ENCODE measurements at regions not wholly inside any gene's neighbourhood (a gene's known extent, or its start where the extent isn't known, plus 50 kb on each side); places are given as distances from the start of the nearest gene placed in this dataset.
A peak's percentile ranks its signal among the peaks of the same experiment; 100 is the strongest.

GRCh38 chr13:77480066-77480465, 55.4 kb upstream of the SCEL start:
- no peak for DNase-seq

GRCh38 chr13:77479326-77479725, 56.2 kb upstream of the SCEL start:
- no peak for DNase-seq

- peak; percentile 11 for DNase-seq
Measured at GRCh38 chr13:77477299-77477848, 58.1 kb upstream of the SCEL start.

GRCh38 chr13:77476456-77476855, 59.0 kb upstream of the SCEL start:
- no peak for DNase-seq

GRCh38 chr13:77475345-77476084, 60.0 kb upstream of the SCEL start:
- DNase-seq = no peak

GRCh38 chr13:77470986-77471385, 64.5 kb upstream of the SCEL start:
- DNase-seq = no peak

GRCh38 chr13:77466753-77467422, 68.6 kb upstream of the SCEL start:
- DNase-seq = no peak

GRCh38 chr13:77465603-77466195, 69.8 kb upstream of the SCEL start:
- no peak for DNase-seq

GRCh38 chr13:77460195-77460594, 75.3 kb upstream of the SCEL start:
- no peak for DNase-seq

- DNase-seq = no peak
Measured at GRCh38 chr13:77459592-77459991, 75.9 kb upstream of the SCEL start.

- no peak for DNase-seq
Measured at GRCh38 chr13:77458736-77459135, 76.8 kb upstream of the SCEL start.

GRCh38 chr13:77457966-77458365, 77.5 kb upstream of the SCEL start:
- no peak for DNase-seq

- DNase-seq = no peak
Measured at GRCh38 chr13:77456271-77456670, 79.2 kb upstream of the SCEL start.

GRCh38 chr13:77449265-77449664, 86.2 kb upstream of the SCEL start:
- DNase-seq = no peak

GRCh38 chr13:77448689-77449088, 86.8 kb upstream of the SCEL start:
- DNase-seq = no peak

- no peak for DNase-seq
Measured at GRCh38 chr13:77443511-77443910, 92.0 kb upstream of the SCEL start.

GRCh38 chr13:77437267-77437666, 98.2 kb upstream of the SCEL start:
- DNase-seq = no peak

GRCh38 chr13:77434289-77434688, 101.2 kb upstream of the SCEL start:
- DNase-seq = no peak

- DNase-seq = no peak
Measured at GRCh38 chr13:77431449-77431848, 104.1 kb upstream of the SCEL start.

- no peak for DNase-seq
Measured at GRCh38 chr13:77430377-77430951, 103.6 kb upstream of the MYCBP2 start.

- peak; percentile 47 for DNase-seq
Measured at GRCh38 chr13:77429320-77430142, 102.6 kb upstream of the MYCBP2 start.

GRCh38 chr13:77425705-77426104, 98.8 kb upstream of the MYCBP2 start:
- DNase-seq = no peak

- no peak for DNase-seq
Measured at GRCh38 chr13:77423296-77423695, 96.4 kb upstream of the MYCBP2 start.
